Motor neuron (in vitro differentiated cells): ENCODE measurements at regions not wholly inside any gene's neighbourhood (a gene's known extent, or its start where the extent isn't known, plus 50 kb on each side); places are given as distances from the start of the nearest gene placed in this dataset.
"Not testable (repeated sequence)": the region's sequence is repeated elsewhere in the genome, so short reads cannot be mapped to it uniquely, and the experiment has no call there.

Experiments
- ATAC-seq, 8 experiments: fragments of 200-7000 bp; cut with Tn5 transposase; replicated peaks in 6 of 8; 2 replicates each; pipeline ENCODE4 v1.8.0; 2021; ENCODE audit warnings: mild to moderate bottlenecking in 8 of 8, moderate library complexity in 8 of 8
- H3K27ac ChIP-seq, 2 donors: fragments of 250-450 bp; sonication (Bioruptor Pico); 2 replicates each; pipeline ENCODE4 v1.9.0; 2021; ENCODE audit warnings: antibody characterized with exemption in 2 of 2, mild to moderate bottlenecking in 2 of 2, moderate library complexity in 1 of 2
- H3K4me1 ChIP-seq, 2 donors: fragments of 250-450 bp; sonication (Bioruptor Pico); replicated peaks in 1 of 2; 2 replicates each; pipeline ENCODE4 v1.6.1; 2021; ENCODE audit warnings: antibody characterized with exemption in 2 of 2, mild to moderate bottlenecking in 2 of 2, moderate library complexity in 1 of 2
- H3K4me3 ChIP-seq, 5 donors: fragments of 250-450 bp; sonication (Bioruptor Pico); 2 replicates each; pipeline ENCODE4 v1.9.0; 2021; ENCODE audit warnings: antibody characterized with exemption in 5 of 5, mild to moderate bottlenecking in 5 of 5, moderate library complexity in 4 of 5
- WGBS, 10 experiments: fragments of 450-650 bp; shearing (Covaris generic); methylation state at CpG; one replicate each; pipeline ENCODE4 v1.0.0; 2022; 5-methylcytosine and 5-hydroxymethylcytosine counted together
- in situ Hi-C, 9 experiments: fragments of 400-800 bp; cut with MboI; loops; one replicate each; pipeline ENCODE4 v1.15.0; 2021; ENCODE audit warnings: low sequenced_read_pairs in 9 of 9, low pct_unique_long_range_greater_than_20kb in 2 of 9; ENCODE audit not compliant: unreplicated experiment in 9 of 9

GRCh38 chr17:37859451-37859850 lies 64.8 kb upstream of the TBC1D3K start:
- ATAC-seq: no peak
- Histone ChIP-seq H3K27ac (no peak overlapping the region), H3K4me1 (no peaks in the 10 kb centered on the region), H3K4me3 (no peak overlapping the region)
- in situ Hi-C loops: no loop called here
- 29 to 100% (median 85%) methylated on average over 1 of the region's 1 CpG; no CpG with 5 or more reads in 2 of the 10 experiments for WGBS, 10 experiments

- 53 to 100% (median 81%) methylated on average over 2 to 10 of the region's 11 CpGs; no CpG with 5 or more reads in 1 of the 10 experiments for WGBS, 10 experiments
- H3K4me3 ChIP-seq, H3K27ac ChIP-seq, in situ Hi-C loops, ATAC-seq, H3K4me1 ChIP-seq: not testable (repeated sequence)
These were observed 65.8 kb upstream of the TBC1D3K start for GRCh38 chr17:37858391-37858790.

- no peak overlapping the region for H3K4me3 ChIP-seq
- WGBS, 10 experiments: no CpG with 5 or more reads among the region's 1 CpG
- ATAC-seq: no peak
- H3K27ac ChIP-seq: no peak overlapping the region
- no peaks in the 10 kb centered on the region for H3K4me1 ChIP-seq
- in situ Hi-C loops: no loop called here
These were observed 68.0 kb upstream of the TBC1D3K start for GRCh38 chr17:37856245-37856644.

- Histone ChIP-seq H3K4me1 (no peaks in the 10 kb centered on the region), H3K27ac (no peak overlapping the region), H3K4me3 (no peak overlapping the region)
- no peak for ATAC-seq
- WGBS, 10 experiments: 56 to 100% (median 94%) methylated on average over 3 of the region's 3 CpGs; no CpG with 5 or more reads in 3 of the 10 experiments
- in situ Hi-C loops: no loop called here
These were observed 74.6 kb upstream of the TBC1D3K start for GRCh38 chr17:37849617-37849972.

GRCh38 chr17:37848690-37849616 lies 75.3 kb upstream of the TBC1D3K start:
- in situ Hi-C loops: no loop called here
- WGBS, 10 experiments: 43 to 90% (median 71%) methylated on average over 3 to 12 of the region's 15 CpGs; no CpG with 5 or more reads in 1 of the 10 experiments

GRCh38 chr17:37847811-37848331 lies 76.3 kb upstream of the TBC1D3K start:
- Histone ChIP-seq H3K4me3 (no peak overlapping the region), H3K4me1 (no peaks in the 10 kb centered on the region), H3K27ac (no peak overlapping the region)
- WGBS, 10 experiments: 33 to 89% (median 60%) methylated on average over 1 to 10 of the region's 12 CpGs; no CpG with 5 or more reads in 1 of the 10 experiments
- peak in 1 of 8 experiments; percentile 16 for ATAC-seq
- in situ Hi-C loops: no loop called here

More at GRCh38 chr17:37848690-37849616, 75.3 kb upstream of the TBC1D3K start:
- no peak overlapping the region for H3K4me3 ChIP-seq
- no peak overlapping the region for H3K27ac ChIP-seq
- no peaks in the 10 kb centered on the region for H3K4me1 ChIP-seq
- ATAC-seq: peak in 7 of 8 experiments; percentile 83 to 98 (median 96)

- in situ Hi-C loops: no loop called here
- Histone ChIP-seq H3K27ac (no peak overlapping the region), H3K4me1 (no peaks in the 10 kb centered on the region), H3K4me3 (no peak overlapping the region)
- 0 to 100% (median 62%) methylated on average over 1 to 6 of the region's 7 CpGs; no CpG with 5 or more reads in 1 of the 10 experiments for WGBS, 10 experiments
- ATAC-seq: no peak
These were observed 77.1 kb upstream of the TBC1D3K start for GRCh38 chr17:37847102-37847501.

GRCh38 chr17:37844977-37845293 lies 79.3 kb upstream of the TBC1D3K start:
- no peak for ATAC-seq
- in situ Hi-C loops: no loop called here
- H3K4me1 ChIP-seq: no peaks in the 10 kb centered on the region
- no peak overlapping the region for H3K27ac ChIP-seq
- H3K4me3 ChIP-seq: no peak overlapping the region
- WGBS, 10 experiments: 38 to 100% (median 72%) methylated on average over 1 to 12 of the region's 15 CpGs; no CpG with 5 or more reads in 2 of the 10 experiments

GRCh38 chr17:37844158-37844976 lies 79.8 kb upstream of the TBC1D3K start:
- peak; percentile 30 to 88 (median 62) for ATAC-seq
- no peak overlapping the region for H3K27ac ChIP-seq
- 10 to 80% (median 19%) methylated on average over 1 to 14 of the region's 29 CpGs; no CpG with 5 or more reads in 5 of the 10 experiments for WGBS, 10 experiments
- no peaks in the 10 kb centered on the region for H3K4me1 ChIP-seq
- in situ Hi-C loops: no loop called here
- no peak overlapping the region for H3K4me3 ChIP-seq

GRCh38 chr17:37842401-37842800 lies 81.8 kb upstream of the TBC1D3K start:
- Histone ChIP-seq H3K27ac (no peak overlapping the region), H3K4me1 (no peaks in the 10 kb centered on the region), H3K4me3 (no peak overlapping the region)
- 0 to 95% (median 67%) methylated on average over 1 to 7 of the region's 8 CpGs; no CpG with 5 or more reads in 2 of the 10 experiments for WGBS, 10 experiments
- in situ Hi-C loops: no loop called here
- no peak for ATAC-seq

- 13 to 83% (median 83%) methylated on average over 1 of the region's 1 CpG; no CpG with 5 or more reads in 7 of the 10 experiments for WGBS, 10 experiments
- no peak for ATAC-seq
- in situ Hi-C loops: no loop called here
- no peak overlapping the region for H3K4me3 ChIP-seq
- no peak overlapping the region for H3K27ac ChIP-seq
- H3K4me1 ChIP-seq: no peaks in the 10 kb centered on the region
These were observed 83.0 kb upstream of the TBC1D3K start for GRCh38 chr17:37841232-37841631.

GRCh38 chr17:37840576-37840975 lies 83.6 kb upstream of the TBC1D3K start:
- WGBS, 10 experiments: 50 to 94% (median 89%) methylated on average over 1 to 7 of the region's 7 CpGs; no CpG with 5 or more reads in 1 of the 10 experiments

More at GRCh38 chr17:37840576-37840975, 83.6 kb upstream of the TBC1D3K start:
- no peaks in the 10 kb centered on the region for H3K4me1 ChIP-seq
- no peak for ATAC-seq
- H3K4me3 ChIP-seq: no peak overlapping the region
- in situ Hi-C loops: no loop called here
- no peak overlapping the region for H3K27ac ChIP-seq
